8988T (cell line): ENCODE measurements at regions not wholly inside any gene's neighbourhood (a gene's known extent, or its start where the extent isn't known, plus 50 kb on each side); places are given as distances from the start of the nearest gene placed in this dataset.

Experiments used
- DNase-seq: peaks from one replicate; pipeline ENCODE4 v3.0.0; 2011

- no peak for DNase-seq
Observed at GRCh38 chr16:82567175-82567574, 59.6 kb upstream of the CDH13 start.

- DNase-seq = no peak
Observed at GRCh38 chr16:82563401-82563800, 63.4 kb upstream of the CDH13 start.

DNA sequence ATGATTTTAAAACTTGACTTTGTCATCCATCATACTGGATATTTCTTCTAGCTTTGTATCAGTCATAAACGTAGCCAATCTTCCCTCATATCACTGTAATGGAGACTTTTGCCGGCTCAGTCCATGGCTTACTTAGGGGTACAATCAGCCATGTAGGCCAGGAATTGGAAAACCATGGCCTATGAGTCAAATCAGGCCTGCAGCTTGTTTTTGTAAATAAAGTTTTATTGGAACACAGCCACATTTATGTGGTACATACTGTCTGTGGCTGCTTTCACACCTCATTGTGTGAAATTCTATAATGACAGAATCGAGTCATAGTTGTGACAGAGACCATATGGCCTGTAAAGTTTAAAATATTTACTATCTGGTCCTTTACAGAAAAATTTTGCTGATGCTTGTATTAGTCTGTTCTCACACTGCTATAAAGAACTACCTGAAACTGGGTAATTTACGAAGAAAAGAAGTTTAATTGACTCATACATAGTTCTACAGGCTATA is 64.5 kb upstream of the CDH13 start:
- no peak for DNase-seq

GRCh38 chr16:82560805-82561325 is 65.9 kb upstream of the CDH13 start:
- no peak for DNase-seq

DNA sequence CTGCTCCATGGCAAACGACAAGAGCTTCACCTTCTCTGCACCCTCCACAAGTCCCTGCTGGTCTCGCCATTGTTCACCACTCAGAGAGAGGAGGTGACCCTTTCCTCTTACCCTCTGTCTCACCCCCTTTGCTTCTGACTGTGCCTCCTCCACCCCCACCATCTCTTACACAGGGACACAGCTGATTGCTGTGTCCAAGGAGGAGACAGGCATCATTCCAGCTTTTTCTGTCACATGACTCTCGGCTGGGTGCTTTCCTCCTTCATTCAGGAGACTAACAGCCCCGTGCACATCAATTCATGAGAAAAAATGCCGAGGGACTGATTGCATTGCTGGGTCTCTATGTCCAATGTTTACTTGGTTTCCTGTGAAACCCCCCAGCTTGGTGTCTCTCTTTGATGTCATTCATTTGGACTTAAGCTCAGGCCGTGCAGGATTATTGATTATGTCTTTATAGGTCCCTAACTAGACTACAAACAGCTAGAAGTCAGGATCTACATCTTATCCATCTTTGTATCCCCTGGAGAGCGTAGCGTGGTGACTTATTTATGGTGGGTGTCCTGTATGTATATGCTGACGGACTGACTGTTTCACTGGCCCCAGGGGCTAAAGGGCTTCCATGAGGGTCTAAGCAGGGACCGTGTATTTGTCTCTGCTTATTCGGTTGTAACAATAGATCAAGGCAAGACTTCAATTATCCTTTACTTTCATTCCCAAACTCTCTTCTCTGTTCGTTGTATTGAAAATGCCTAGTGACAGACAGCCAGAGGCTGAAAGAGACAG is 82.2 kb upstream of the CDH13 start:
- no peak for DNase-seq

DNA sequence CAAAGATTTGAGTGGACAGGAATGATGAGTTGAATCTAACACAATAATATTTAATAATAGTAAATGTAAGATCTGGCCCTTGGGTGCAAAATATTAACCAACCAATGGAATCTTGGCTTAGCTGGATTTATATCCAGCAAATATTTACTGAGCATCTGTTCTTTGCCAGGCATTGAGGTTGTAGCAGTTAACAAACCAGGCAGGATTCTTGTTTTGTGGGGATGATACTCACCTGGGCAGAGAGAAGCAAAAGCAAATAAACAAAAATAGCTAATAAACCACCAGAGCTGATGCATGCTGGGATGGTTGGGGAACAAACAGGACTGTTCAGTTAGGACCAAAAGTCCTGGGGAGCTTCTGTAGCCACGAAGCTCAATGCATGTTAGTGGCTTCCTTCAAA is 84.1 kb upstream of the CDH13 start:
- DNase-seq = no peak

GRCh38 chr16:82541103-82541502 is 85.7 kb upstream of the CDH13 start:
- DNase-seq = no peak

DNA sequence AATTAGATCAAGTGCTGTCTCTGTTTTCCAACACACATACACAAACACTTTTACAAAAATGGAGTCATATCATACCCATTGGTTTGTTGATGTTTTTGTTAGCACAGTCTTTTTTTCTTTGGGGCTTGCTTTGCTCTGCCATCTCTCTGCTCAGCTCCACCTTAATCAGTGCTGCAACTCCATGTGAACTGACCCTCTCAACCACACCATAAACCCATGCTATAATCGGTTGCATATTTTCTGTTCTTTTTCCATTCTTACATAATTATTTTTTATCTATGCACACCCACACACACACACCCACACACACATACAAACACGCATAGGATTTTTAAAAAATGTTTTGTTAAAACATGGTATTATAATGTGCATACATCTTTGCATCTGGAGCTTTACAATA is 91.0 kb upstream of the CDH13 start:
- DNase-seq = no peak

DNA sequence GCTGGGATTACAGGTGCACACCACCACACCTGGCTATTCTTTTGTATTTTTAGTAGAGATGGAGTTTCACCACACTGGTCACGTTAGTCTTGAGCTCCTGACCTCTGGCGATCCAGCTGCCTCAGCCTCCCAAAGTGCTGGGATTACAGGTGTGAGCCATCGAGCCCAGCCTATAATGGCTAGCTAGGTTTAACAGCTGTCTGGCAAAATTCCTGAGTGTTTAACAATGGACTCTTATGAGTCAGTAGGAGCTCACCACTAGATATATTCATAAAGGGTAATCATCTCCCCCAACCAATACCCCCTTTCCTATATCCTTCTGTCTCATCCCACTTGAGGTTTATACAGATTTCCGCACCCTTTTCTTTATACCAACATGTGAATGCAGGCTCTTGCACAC is 91.5 kb upstream of the CDH13 start:
- DNase-seq = no peak

- DNase-seq = no peak
Observed at GRCh38 chr16:82533189-82533588, 93.6 kb upstream of the CDH13 start.

GRCh38 chr16:82530883-82531282 is 95.9 kb upstream of the CDH13 start:
- DNase-seq = no peak

- no peak for DNase-seq
Observed at GRCh38 chr16:82527101-82527500, 99.7 kb upstream of the CDH13 start.

DNA sequence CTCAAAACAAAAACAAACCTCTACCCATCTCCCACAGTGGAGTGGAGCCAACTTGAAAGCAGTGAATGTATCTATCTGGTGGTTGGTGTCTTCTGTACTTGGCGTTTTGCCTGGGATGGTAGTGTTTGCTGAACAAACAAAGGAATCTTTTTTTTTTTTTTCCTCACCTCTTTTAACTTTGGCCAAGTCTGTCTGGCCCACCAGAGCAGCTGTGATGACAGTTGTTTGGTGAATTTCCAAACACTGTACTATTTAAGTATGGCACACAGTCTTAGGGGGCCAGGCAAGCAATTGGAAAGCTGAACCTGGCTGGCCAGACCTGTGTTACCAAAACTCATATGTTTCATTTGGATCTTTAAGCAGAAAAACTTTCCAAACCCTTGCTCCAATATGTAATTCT is 101.8 kb upstream of the CDH13 start:
- no peak for DNase-seq

GRCh38 chr16:82523815-82524214 is 103.0 kb upstream of the CDH13 start:
- no peak for DNase-seq

DNA sequence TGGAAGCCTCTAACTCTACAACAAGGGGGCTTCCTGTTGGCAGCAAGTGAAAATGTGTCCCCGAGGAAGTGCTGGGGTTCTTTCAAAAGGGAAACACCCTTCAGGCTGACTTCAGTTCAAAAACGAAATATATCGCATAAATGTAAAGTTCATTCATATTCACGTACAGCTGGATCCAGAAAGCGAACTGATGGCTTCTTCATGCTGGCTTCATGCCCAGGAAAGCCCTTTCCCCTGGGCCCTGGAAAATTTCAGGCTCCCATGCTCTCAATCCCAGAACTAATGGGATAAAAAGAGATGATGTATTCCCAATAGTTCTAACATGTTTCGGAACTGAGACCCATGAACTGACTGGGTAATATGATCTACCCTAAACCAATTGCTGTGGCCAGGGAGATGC is 104.7 kb upstream of the CDH13 start:
- DNase-seq = no peak

GRCh38 chr16:82518811-82519210 is 108.0 kb upstream of the CDH13 start:
- DNase-seq = no peak

DNA sequence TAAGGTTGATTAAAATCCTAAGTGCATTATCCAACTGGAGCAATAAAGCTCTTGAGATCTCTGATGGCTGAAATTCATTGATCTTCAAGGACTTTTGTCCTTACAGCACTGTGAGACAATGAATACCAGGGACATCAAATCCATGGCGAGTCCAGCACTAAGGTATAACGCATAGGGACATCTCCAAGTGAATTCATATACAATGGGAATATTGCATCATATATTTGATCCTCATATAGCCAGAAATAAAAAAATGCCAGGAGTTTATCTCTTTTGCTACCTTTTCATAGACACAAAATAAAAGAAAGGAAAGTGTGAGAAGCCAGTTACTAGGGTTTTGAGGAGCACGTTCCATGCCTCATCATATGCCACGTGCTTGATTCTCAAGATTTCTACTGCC is 112.5 kb upstream of the CDH13 start:
- no peak for DNase-seq

DNA sequence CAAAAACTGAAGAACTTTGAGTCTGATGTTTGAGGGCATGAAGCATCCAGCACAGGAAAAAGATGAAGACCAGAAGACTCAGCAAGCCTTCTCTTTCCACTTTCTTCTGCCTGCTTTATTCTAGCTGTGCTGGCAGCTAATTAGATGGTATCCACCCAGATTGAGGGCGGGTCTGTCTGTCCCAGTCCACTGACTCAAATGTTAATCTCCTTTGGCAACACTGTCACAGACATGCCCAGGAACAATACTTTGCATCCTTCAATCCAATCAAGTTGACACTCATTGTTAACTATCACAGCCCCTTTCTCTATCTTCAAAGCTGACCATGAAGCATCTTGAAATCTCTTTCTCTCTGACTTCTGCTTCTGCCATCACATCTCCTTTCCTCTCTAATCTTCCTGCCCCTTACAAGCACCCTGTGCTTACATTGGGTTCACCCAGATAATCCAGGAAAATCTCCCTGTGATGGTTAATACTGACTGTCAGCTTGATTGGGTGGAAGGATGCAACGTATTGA is 115.9 kb upstream of the CDH13 start:
- no peak for DNase-seq

DNA sequence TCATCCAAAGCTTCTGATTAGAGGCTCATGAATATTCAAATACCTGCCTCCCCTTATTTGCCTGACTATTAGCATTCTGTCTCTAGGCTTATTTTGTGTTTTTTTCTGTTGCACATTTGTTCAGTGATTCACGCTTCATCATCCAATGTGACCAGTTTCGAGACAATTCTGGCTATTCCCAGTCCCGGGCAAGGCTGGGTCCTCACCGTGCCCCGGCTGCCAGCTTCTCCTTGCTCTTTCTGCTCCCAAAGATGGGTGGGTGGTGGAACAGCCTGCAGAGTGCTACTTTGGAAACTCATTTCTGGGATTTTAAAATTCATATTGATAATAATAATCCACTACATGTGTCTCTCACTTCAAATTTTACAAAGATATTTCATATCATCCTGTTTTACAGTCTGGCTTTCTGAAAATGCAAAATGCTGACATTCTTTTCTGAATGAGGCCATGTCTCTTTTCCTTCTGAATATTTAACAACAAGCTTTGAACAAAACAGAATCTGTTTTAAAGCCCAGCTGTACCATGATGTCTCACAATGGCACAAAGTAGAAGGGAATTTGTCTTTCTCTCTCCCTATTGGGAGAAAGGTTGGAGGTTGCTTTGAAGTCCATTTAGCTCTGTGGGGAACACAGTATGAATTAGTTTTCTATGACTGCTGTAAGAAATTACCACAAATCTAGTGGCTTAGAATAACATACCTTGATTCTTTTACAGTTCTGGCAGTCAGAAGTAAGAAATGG is 116.9 kb upstream of the CDH13 start:
- no peak for DNase-seq

DNA sequence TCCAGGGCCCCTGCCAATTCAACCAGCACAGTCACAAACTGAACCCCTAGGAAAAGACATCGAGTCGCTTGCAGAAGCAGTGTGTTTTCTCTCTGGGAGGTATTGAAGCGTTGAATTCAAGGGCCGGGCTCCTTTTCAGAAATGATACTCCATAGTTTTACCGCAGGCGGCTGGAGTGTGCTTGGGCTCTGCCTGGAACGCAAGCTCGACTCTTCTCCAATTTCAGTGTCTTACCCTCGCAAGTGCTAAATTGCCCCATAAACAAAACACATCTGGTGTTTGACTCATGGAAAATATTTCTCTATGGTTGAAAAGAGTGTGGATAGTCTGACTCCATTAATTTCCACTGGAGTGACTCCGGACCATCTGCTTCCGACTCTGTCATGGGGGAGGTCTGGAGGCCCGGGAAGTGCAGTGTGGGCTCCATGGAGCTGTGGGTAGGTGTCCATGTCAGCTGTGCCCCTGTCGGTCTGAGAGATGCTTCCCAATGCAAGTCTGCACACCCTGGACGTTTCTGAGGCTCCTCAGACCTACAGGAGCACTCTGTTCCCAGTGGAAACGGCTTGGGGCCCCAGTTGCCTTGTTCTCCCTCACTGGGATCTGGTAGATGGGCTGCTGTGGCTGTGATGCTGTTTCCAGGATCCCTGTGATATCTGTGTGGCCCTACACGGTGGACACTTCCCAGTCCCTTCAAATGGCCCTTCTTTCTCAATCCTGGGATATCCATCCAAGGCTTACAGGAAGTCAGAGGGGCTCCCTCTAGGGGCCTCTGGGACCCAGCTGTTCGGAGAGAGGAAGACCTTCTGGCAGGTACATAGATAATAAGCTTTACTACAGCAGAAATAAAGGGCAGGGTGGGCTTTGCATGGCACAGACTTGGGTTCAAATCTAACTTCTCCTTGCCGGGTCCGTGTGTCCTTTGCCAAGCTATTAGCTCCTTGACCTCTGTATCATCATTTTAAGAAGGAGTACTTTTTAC is 119.8 kb upstream of the CDH13 start:
- no peak for DNase-seq

GRCh38 chr16:82504836-82505235 is 121.9 kb upstream of the CDH13 start:
- DNase-seq = no peak

GRCh38 chr16:82499302-82499701 is 127.5 kb upstream of the CDH13 start:
- DNase-seq = no peak

GRCh38 chr16:82497139-82497538 is 129.6 kb upstream of the CDH13 start:
- DNase-seq = no peak
